Fibroblast of pulmonary artery (primary cell): ENCODE measurements at regions not wholly inside any gene's neighbourhood (a gene's known extent, or its start where the extent isn't known, plus 50 kb on each side); places are given as distances from the start of the nearest gene placed in this dataset.

Source experiments
- DNase-seq: peaks from one replicate; pipeline ENCODE4 v3.0.0-alpha.2; 2010; ENCODE audit warnings: low read depth
- H3K4me3 ChIP-seq: replicated peaks from 2 replicates; pipeline ENCODE4 v1.5.1; 2011; ENCODE audit warnings: low read depth, mild to moderate bottlenecking, control low read depth, low read length, moderate library complexity
- CTCF ChIP-seq: IDR thresholded peaks from 2 replicates; pipeline ENCODE4 v1.5.1; 2011; ENCODE audit warnings: mild to moderate bottlenecking, control low read depth, low read length, inconsistent platforms; ENCODE audit errors: missing control alignments

GRCh38 chr10:89921403-89921802 is 220.0 kb downstream of the KIF20B start:
- no peak overlapping the region for H3K4me3 ChIP-seq
- DNase-seq = no peak
- TF ChIP-seq CTCF = no peak

GRCh38 chr10:89923661-89924060 is 222.3 kb downstream of the KIF20B start:
- no peak for DNase-seq
- no peak overlapping the region for H3K4me3 ChIP-seq
- TF ChIP-seq CTCF = no peak

- H3K4me3 ChIP-seq = no peak overlapping the region
- DNase-seq = no peak
- TF ChIP-seq CTCF = no peak
These were observed 222.9 kb downstream of the KIF20B start for GRCh38 chr10:89924261-89924660.

- no peak for DNase-seq
These were observed 225.3 kb downstream of the KIF20B start for GRCh38 chr10:89926736-89927135.

GRCh38 chr10:89929282-89930026 is 228.1 kb downstream of the KIF20B start:
- TF ChIP-seq CTCF = no peak
- no peak for DNase-seq
- no peak overlapping the region for H3K4me3 ChIP-seq

More at GRCh38 chr10:89926736-89927135, 225.3 kb downstream of the KIF20B start:
- no peak for TF ChIP-seq CTCF
- H3K4me3 ChIP-seq = no peak overlapping the region

- TF ChIP-seq CTCF = no peak
- DNase-seq = no peak
- no peak overlapping the region for H3K4me3 ChIP-seq
These were observed 236.1 kb downstream of the KIF20B start for GRCh38 chr10:89937494-89937893.

- TF ChIP-seq CTCF = no peak
- H3K4me3 ChIP-seq = no peak overlapping the region
- no peak for DNase-seq
These were observed 238.7 kb downstream of the KIF20B start for GRCh38 chr10:89940076-89940475.
